ENCODE measurements at regions not wholly inside any gene's neighbourhood (a gene's known extent, or its start where the extent isn't known, plus 50 kb on each side); places are given as distances from the start of the nearest gene placed in this dataset.

- in situ Hi-C loops (cut with MboI; ENCODE audit: low sequenced_read_pairs): no loop called here
These were observed 213.4 kb downstream of the AUH start for GRCh38 chr9:91148306-91148705.

GRCh38 chr9:91150273-91150997 lies 211.3 kb downstream of the AUH start:
- in situ Hi-C loops (cut with MboI; ENCODE audit: low sequenced_read_pairs): no loop called here

GRCh38 chr9:91150998-91151717 lies 210.6 kb downstream of the AUH start:
- in situ Hi-C loops (cut with MboI; ENCODE audit: low sequenced_read_pairs): no loop called here

- in situ Hi-C loops (cut with MboI; ENCODE audit: low sequenced_read_pairs): no loop called here
These were observed 210.0 kb downstream of the AUH start for GRCh38 chr9:91151718-91152095.

- in situ Hi-C loops (cut with MboI; ENCODE audit: low sequenced_read_pairs): no loop called here
These were observed 207.0 kb downstream of the AUH start for GRCh38 chr9:91154686-91155085.

- in situ Hi-C loops (cut with MboI; ENCODE audit: low sequenced_read_pairs): no loop called here
These were observed 206.5 kb downstream of the AUH start for GRCh38 chr9:91155181-91155580.

- in situ Hi-C loops (cut with MboI; ENCODE audit: low sequenced_read_pairs): no loop called here
These were observed 205.9 kb downstream of the AUH start for GRCh38 chr9:91155746-91156376.

- in situ Hi-C loops (cut with MboI; ENCODE audit: low sequenced_read_pairs): no loop called here
These were observed 205.1 kb downstream of the AUH start for GRCh38 chr9:91156451-91157234.

GRCh38 chr9:91157883-91158282 lies 203.8 kb downstream of the AUH start:
- in situ Hi-C loops (cut with MboI; ENCODE audit: low sequenced_read_pairs): no loop called here

GRCh38 chr9:91158286-91158685 lies 203.4 kb downstream of the AUH start:
- in situ Hi-C loops (cut with MboI; ENCODE audit: low sequenced_read_pairs): no loop called here

- in situ Hi-C loops (cut with MboI; ENCODE audit: low sequenced_read_pairs): no loop called here
These were observed 202.8 kb downstream of the AUH start for GRCh38 chr9:91158946-91159345.

GRCh38 chr9:91159664-91160121 lies 202.0 kb downstream of the AUH start:
- in situ Hi-C loops (cut with MboI; ENCODE audit: low sequenced_read_pairs): no loop called here

- in situ Hi-C loops (cut with MboI; ENCODE audit: low sequenced_read_pairs): no loop called here
These were observed 201.5 kb downstream of the AUH start for GRCh38 chr9:91160181-91160580.

GRCh38 chr9:91160599-91161464 lies 200.9 kb downstream of the AUH start:
- in situ Hi-C loops (cut with MboI; ENCODE audit: low sequenced_read_pairs): no loop called here

- in situ Hi-C loops (cut with MboI; ENCODE audit: low sequenced_read_pairs): no loop called here
These were observed 200.0 kb downstream of the AUH start for GRCh38 chr9:91161465-91162300.

- in situ Hi-C loops (cut with MboI; ENCODE audit: low sequenced_read_pairs): no loop called here
These were observed 199.4 kb downstream of the AUH start for GRCh38 chr9:91162311-91162710.

GRCh38 chr9:91162784-91163443 lies 198.8 kb downstream of the AUH start:
- in situ Hi-C loops (cut with MboI; ENCODE audit: low sequenced_read_pairs): no loop called here

- in situ Hi-C loops (cut with MboI; ENCODE audit: low sequenced_read_pairs): no loop called here
These were observed 198.3 kb downstream of the AUH start for GRCh38 chr9:91163444-91163772.

Data from HL-60/S4 treated with retinoic acid at 250 ng/mL for 4 days and 3 days (cell line).